Erythroblast (primary cell): ENCODE measurements at regions not wholly inside any gene's neighbourhood (a gene's known extent, or its start where the extent isn't known, plus 50 kb on each side); places are given as distances from the start of the nearest gene placed in this dataset.

ENCODE experiments used
- GATA1 ChIP-seq: IDR thresholded peaks from 2 replicates; pipeline ENCODE4 v1.6.1; 2011; ENCODE audit warnings: low read depth, mild to moderate bottlenecking, control low read depth, low read length, moderate library complexity
- POLR2A ChIP-seq: IDR thresholded peaks from 2 replicates; pipeline ENCODE4 v1.6.1; 2011; ENCODE audit warnings: mild to moderate bottlenecking, low read length

DNA sequence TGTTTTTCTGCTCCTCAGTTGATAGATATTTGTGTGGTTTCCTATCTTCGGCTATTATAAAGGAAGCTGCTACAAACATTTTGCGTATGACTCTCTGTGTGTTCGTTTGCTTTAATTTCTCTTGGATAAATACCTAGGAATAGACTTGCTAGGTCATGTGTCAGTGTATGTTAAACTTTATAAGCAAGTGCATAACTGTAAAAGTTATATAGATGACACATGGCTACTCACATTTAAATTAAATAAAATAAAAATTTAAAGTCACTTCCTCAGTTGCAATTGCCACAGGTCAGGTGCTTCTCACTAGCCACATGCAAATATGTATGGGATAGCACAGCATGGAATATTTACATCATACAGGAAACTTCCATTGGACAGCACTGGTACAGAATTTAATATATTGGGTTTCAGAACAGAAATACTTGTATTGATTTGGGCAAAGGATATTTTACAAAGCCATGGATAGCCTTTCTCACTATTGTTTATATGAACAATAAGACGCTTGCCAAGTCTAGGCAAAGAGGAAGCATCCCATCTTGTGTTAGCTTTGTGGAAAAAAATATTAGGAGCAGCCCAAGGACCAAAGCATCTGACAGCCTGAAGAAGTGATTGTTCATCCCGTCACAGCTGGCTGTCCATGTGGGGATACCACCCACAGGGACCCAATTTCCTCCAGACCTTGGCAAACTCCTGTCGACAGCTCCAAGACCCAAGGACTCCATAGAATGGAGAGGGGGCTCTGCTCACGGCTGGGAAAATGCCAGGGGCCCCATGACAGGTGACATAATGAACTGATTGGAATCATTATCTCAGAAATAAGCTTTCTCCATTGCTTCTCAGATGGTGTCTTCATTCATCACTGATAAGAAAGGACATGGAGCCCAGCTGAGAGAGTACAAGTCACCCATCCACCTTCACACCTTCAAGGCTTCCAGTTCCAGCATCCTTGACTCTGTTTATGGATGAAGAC lies 196.7 kb downstream of the SH3BP4 start:
- TF ChIP-seq POLR2A (no peak), GATA1 (no peak)
